ENCODE measurements at regions not wholly inside any gene's neighbourhood (a gene's known extent, or its start where the extent isn't known, plus 50 kb on each side); places are given as distances from the start of the nearest gene placed in this dataset.
"Not testable (repeated sequence)": the region's sequence is repeated elsewhere in the genome, so short reads cannot be mapped to it uniquely, and the experiment has no call there.

DNA sequence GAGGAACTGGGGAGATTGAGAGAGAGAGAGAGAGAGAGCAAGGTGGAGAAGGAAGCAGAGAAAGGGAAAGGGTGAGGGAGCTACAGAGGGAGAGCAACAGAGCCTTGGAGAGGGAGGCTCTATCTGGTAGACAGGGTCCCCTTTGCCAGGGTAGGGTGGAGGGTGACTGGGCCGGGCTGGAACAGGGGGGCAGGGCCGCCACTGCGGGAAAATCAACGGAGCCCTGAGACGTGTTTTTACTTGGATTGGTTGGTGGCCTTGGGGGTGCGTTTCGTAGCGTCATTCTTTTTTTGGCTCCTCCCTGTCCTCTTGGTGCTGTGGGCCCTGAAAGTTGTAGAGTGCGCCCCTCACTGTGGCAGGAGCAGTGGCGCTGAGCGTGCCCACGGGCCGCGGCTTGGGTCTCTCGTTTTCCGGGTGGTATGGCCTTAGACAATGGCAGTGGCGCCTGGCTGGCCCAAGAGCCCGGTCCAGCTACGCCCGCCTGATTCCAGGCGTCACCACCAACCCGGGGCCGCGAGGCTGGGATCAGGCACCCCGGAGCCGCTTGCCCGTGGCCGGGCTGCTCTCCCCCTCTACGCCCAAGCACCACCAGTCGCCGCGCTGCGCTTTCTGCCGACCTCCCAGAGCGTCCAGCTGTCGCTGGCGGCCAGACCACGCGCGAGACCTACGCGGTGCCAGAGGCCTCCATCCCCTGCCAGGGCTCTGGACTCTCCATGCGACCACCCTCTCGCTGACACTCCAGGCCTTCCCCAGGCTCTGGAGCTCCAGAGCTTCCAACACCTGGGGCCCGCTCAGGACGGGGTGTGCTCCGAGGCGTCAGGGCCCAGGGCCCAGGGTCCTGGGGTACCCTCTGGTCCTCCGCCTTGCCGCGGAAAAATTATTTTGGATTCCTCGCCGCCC lies 443.8 kb upstream of the DEFB115 start:
- H2BK120ac ChIP-seq (ENCODE audit: low read depth, low read length); H4K5ac ChIP-seq (ENCODE audit: low read depth, low read length); H3K27me3 ChIP-seq (ENCODE audit: control insufficient read depth, insufficient read depth, low read length); H3K4me3 ChIP-seq (ENCODE audit: insufficient read depth, low read depth, low read length); H3K4me1 ChIP-seq (ENCODE audit: control insufficient read depth, insufficient read depth, low read length); H3K4me2 ChIP-seq (ENCODE audit: low read depth, low read length); H3K56ac ChIP-seq (ENCODE audit: extremely low read depth, insufficient read depth, low read length); intact Hi-C loops (cut with micrococcal nuclease); H3K14ac ChIP-seq (replicated peaks; ENCODE audit: low read depth, low read length); in situ Hi-C loops (cut with MboI; ENCODE audit: low sequenced_read_pairs); H4K91ac ChIP-seq (ENCODE audit: insufficient read depth, low read depth, low read length); BruUV-seq (replicated peaks); CTCF ChIA-PET; DNase-seq; H2BK5ac ChIP-seq (ENCODE audit: low read depth, low read length, poor library complexity, severe bottlenecking); H3K36me3 ChIP-seq (ENCODE audit: control insufficient read depth, insufficient read depth, low read length); dilution Hi-C loops (cut with HindIII; ENCODE audit: low sequenced_read_pairs, unreplicated experiment); ATAC-seq (ENCODE audit: low read depth); H3K79me1 ChIP-seq (ENCODE audit: low read depth in 1 of 2, low read length in 2 of 2); H4K20me1 ChIP-seq (ENCODE audit: insufficient read depth, low read length); H3K9ac ChIP-seq (ENCODE audit: low read depth, low read length); H3K9me1 ChIP-seq (ENCODE audit: insufficient read depth, low read length); H3K27ac ChIP-seq (ENCODE audit: insufficient read depth, low read length); POLR2A ChIA-PET (ENCODE audit: unreplicated experiment); H2AK9ac ChIP-seq (replicated peaks; ENCODE audit: low read depth, low read length, poor library complexity); H2BK20ac ChIP-seq (ENCODE audit: low read depth, low read length); H3K23ac ChIP-seq (ENCODE audit: low read depth, low read length); H3K4ac ChIP-seq (ENCODE audit: low read depth, low read length); H3K18ac ChIP-seq (ENCODE audit: low read depth, low read length); H2AK5ac ChIP-seq (ENCODE audit: low read depth, low read length); H4K8ac ChIP-seq (ENCODE audit: low read depth in 2 of 2, low read length in 2 of 2); H2AFZ ChIP-seq (replicated peaks; ENCODE audit: low read length, poor library complexity); H2BK15ac ChIP-seq (ENCODE audit: low read depth, low read length): not testable (repeated sequence)
- WGBS, 2 experiments (ENCODE audit: extremely low coverage in 2 of 2, insufficient read length in 1 of 2), result 69% methylated on average over 50 of the region's 53 CpGs; no CpG with 5 or more reads in 1 of the 2 experiments
- H3K9me3 ChIP-seq (ENCODE audit: control insufficient read depth, insufficient read depth, low read length), result peaks cover 27% of the 10 kb centered on the region

GRCh38 chr20:30814312-30814639 lies 443.2 kb upstream of the DEFB115 start:
- DNase-seq; H3K18ac ChIP-seq (ENCODE audit: low read depth, low read length); H2AK5ac ChIP-seq (ENCODE audit: low read depth, low read length); H3K4me3 ChIP-seq (ENCODE audit: insufficient read depth, low read depth, low read length); intact Hi-C loops (cut with micrococcal nuclease); H4K20me1 ChIP-seq (ENCODE audit: insufficient read depth, low read length); H3K4me1 ChIP-seq (ENCODE audit: control insufficient read depth, insufficient read depth, low read length); H3K4ac ChIP-seq (ENCODE audit: low read depth, low read length); in situ Hi-C loops (cut with MboI; ENCODE audit: low sequenced_read_pairs); H3K36me3 ChIP-seq (ENCODE audit: control insufficient read depth, insufficient read depth, low read length); dilution Hi-C loops (cut with HindIII; ENCODE audit: low sequenced_read_pairs, unreplicated experiment); H4K91ac ChIP-seq (ENCODE audit: insufficient read depth, low read depth, low read length); ATAC-seq (ENCODE audit: low read depth); CTCF ChIA-PET; H4K8ac ChIP-seq (ENCODE audit: low read depth in 2 of 2, low read length in 2 of 2); H3K9me1 ChIP-seq (ENCODE audit: insufficient read depth, low read length); H2BK5ac ChIP-seq (ENCODE audit: low read depth, low read length, poor library complexity, severe bottlenecking); H4K5ac ChIP-seq (ENCODE audit: low read depth, low read length); H2AK9ac ChIP-seq (replicated peaks; ENCODE audit: low read depth, low read length, poor library complexity); H3K27ac ChIP-seq (ENCODE audit: insufficient read depth, low read length); H3K4me2 ChIP-seq (ENCODE audit: low read depth, low read length); H2AFZ ChIP-seq (replicated peaks; ENCODE audit: low read length, poor library complexity); BruUV-seq (replicated peaks); H3K56ac ChIP-seq (ENCODE audit: extremely low read depth, insufficient read depth, low read length); H3K79me1 ChIP-seq (ENCODE audit: low read depth in 1 of 2, low read length in 2 of 2); H3K14ac ChIP-seq (replicated peaks; ENCODE audit: low read depth, low read length); H3K27me3 ChIP-seq (ENCODE audit: control insufficient read depth, insufficient read depth, low read length); H2BK20ac ChIP-seq (ENCODE audit: low read depth, low read length); H3K23ac ChIP-seq (ENCODE audit: low read depth, low read length); H2BK15ac ChIP-seq (ENCODE audit: low read depth, low read length); POLR2A ChIA-PET (ENCODE audit: unreplicated experiment); H3K9ac ChIP-seq (ENCODE audit: low read depth, low read length); H2BK120ac ChIP-seq (ENCODE audit: low read depth, low read length): not testable (repeated sequence)
- 62% methylated on average over 11 of the region's 24 CpGs; no CpG with 5 or more reads in 1 of the 2 experiments for WGBS, 2 experiments (ENCODE audit: extremely low coverage in 2 of 2, insufficient read length in 1 of 2)
- peaks cover 27% of the 10 kb centered on the region for H3K9me3 ChIP-seq (ENCODE audit: control insufficient read depth, insufficient read depth, low read length)

Measured in IMR-90 (cell line).